Urinary bladder (tissue), 3 donors: ENCODE measurements at regions not wholly inside any gene's neighbourhood (a gene's known extent, or its start where the extent isn't known, plus 50 kb on each side); places are given as distances from the start of the nearest gene placed in this dataset.

Experiments used
- DNase-seq: peaks from one replicate; pipeline ENCODE4 v3.0.0-alpha.2; 2015; ENCODE audit errors: extremely low spot score
- H3K27ac ChIP-seq: one replicate; pipeline ENCODE4 v1.5.1; 2013; ENCODE audit warnings: low read depth, mild to moderate bottlenecking, moderate library complexity
- H3K36me3 ChIP-seq: one replicate; pipeline ENCODE4 v1.6.1; 2013; ENCODE audit warnings: mild to moderate bottlenecking, moderate library complexity; ENCODE audit not compliant: insufficient read depth
- H3K4me1 ChIP-seq: one replicate; pipeline ENCODE4 v1.6.1; 2013; ENCODE audit warnings: mild to moderate bottlenecking, moderate library complexity; ENCODE audit not compliant: insufficient read depth
- H3K4me3 ChIP-seq: one replicate; pipeline ENCODE4 v1.5.1; 2013; ENCODE audit warnings: low read depth, low read length
- WGBS: extraction: QIAGEN DNeasy Blood & Tissue Kit; methylation state at CpG from one replicate; pipeline ENCODE4 v1.1.7; 2013; 5-methylcytosine and 5-hydroxymethylcytosine counted together
- donor health status: healthy with polysubstance abuse.
- donor health status: healthy.

- Histone ChIP-seq H3K36me3 (no peaks in the 10 kb centered on the region), H3K4me3 (no peak overlapping the region), H3K4me1 (peaks cover 2% of the 10 kb centered on the region), H3K27ac (no peak overlapping the region)
- WGBS, result 88% methylated on average over 2 of the region's 2 CpGs
- DNase-seq, result no peak
These were observed 180.4 kb upstream of the S1PR3 start for GRCh38 chr9:88810826-88811225.

GRCh38 chr9:88811511-88811910, 179.8 kb upstream of the S1PR3 start:
- Histone ChIP-seq H3K4me3 (no peak overlapping the region), H3K4me1 (peaks cover 2% of the 10 kb centered on the region), H3K27ac (no peak overlapping the region), H3K36me3 (no peaks in the 10 kb centered on the region)
- DNase-seq, result no peak
- WGBS, result 97% methylated on average over 7 of the region's 7 CpGs

GRCh38 chr9:88812938-88813637, 178.2 kb upstream of the S1PR3 start:
- Histone ChIP-seq H3K36me3 (no peaks in the 10 kb centered on the region), H3K4me1 (peaks cover 2% of the 10 kb centered on the region), H3K4me3 (no peak overlapping the region), H3K27ac (no peak overlapping the region)
- WGBS, result 93% methylated on average over 10 of the region's 10 CpGs
- DNase-seq, result no peak

- no peak overlapping the region for H3K4me3 ChIP-seq
- no peaks in the 10 kb centered on the region for H3K36me3 ChIP-seq
- WGBS, result 92% methylated on average over 8 of the region's 8 CpGs
- peaks cover 2% of the 10 kb centered on the region for H3K4me1 ChIP-seq
- no peak for DNase-seq
- H3K27ac ChIP-seq, result no peak overlapping the region
These were observed 177.5 kb upstream of the S1PR3 start for GRCh38 chr9:88813638-88814209.

- H3K36me3 ChIP-seq, result no peaks in the 10 kb centered on the region
- H3K4me3 ChIP-seq, result no peak overlapping the region
- peaks cover 2% of the 10 kb centered on the region for H3K4me1 ChIP-seq
- 42% methylated on average over 4 of the region's 4 CpGs for WGBS
- H3K27ac ChIP-seq, result no peak overlapping the region
- no peak for DNase-seq
These were observed 176.7 kb upstream of the S1PR3 start for GRCh38 chr9:88814577-88814976.

GRCh38 chr9:88816141-88816540, 175.1 kb upstream of the S1PR3 start:
- Histone ChIP-seq H3K27ac (no peak overlapping the region), H3K36me3 (no peaks in the 10 kb centered on the region), H3K4me1 (no peaks in the 10 kb centered on the region), H3K4me3 (no peak overlapping the region)
- no peak for DNase-seq
- 90% methylated on average over 9 of the region's 9 CpGs for WGBS

- H3K4me3 ChIP-seq, result no peak overlapping the region
- DNase-seq, result no peak
- no peaks in the 10 kb centered on the region for H3K36me3 ChIP-seq
- H3K4me1 ChIP-seq, result no peaks in the 10 kb centered on the region
- WGBS, result 87% methylated on average over 3 of the region's 3 CpGs
- H3K27ac ChIP-seq, result no peak overlapping the region
These were observed 174.7 kb upstream of the S1PR3 start for GRCh38 chr9:88816591-88816990.

- no peak overlapping the region for H3K27ac ChIP-seq
- no peaks in the 10 kb centered on the region for H3K36me3 ChIP-seq
- no peaks in the 10 kb centered on the region for H3K4me1 ChIP-seq
- H3K4me3 ChIP-seq, result no peak overlapping the region
- no peak for DNase-seq
- WGBS, result 80% methylated on average over 7 of the region's 7 CpGs
These were observed 173.6 kb upstream of the S1PR3 start for GRCh38 chr9:88817628-88818027.

GRCh38 chr9:88818495-88819201, 172.6 kb upstream of the S1PR3 start:
- H3K36me3 ChIP-seq, result no peaks in the 10 kb centered on the region
- no peak for DNase-seq
- WGBS, result 70% methylated on average over 11 of the region's 11 CpGs

GRCh38 chr9:88819476-88819875, 171.8 kb upstream of the S1PR3 start:
- no peak for DNase-seq
- Histone ChIP-seq H3K4me1 (no peaks in the 10 kb centered on the region), H3K4me3 (no peak overlapping the region), H3K27ac (no peak overlapping the region), H3K36me3 (no peaks in the 10 kb centered on the region)
- 97% methylated on average over 2 of the region's 2 CpGs for WGBS

More at GRCh38 chr9:88818495-88819201, 172.6 kb upstream of the S1PR3 start:
- Histone ChIP-seq H3K4me3 (no peak overlapping the region), H3K4me1 (no peaks in the 10 kb centered on the region), H3K27ac (no peak overlapping the region)

GRCh38 chr9:88820055-88820454, 171.2 kb upstream of the S1PR3 start:
- Histone ChIP-seq H3K4me1 (no peaks in the 10 kb centered on the region), H3K4me3 (no peak overlapping the region), H3K27ac (no peak overlapping the region), H3K36me3 (no peaks in the 10 kb centered on the region)
- no peak for DNase-seq
- 71% methylated on average over 2 of the region's 2 CpGs for WGBS

GRCh38 chr9:88821033-88821745, 170.1 kb upstream of the S1PR3 start:
- no peak for DNase-seq
- no peak overlapping the region for H3K4me3 ChIP-seq
- no peaks in the 10 kb centered on the region for H3K4me1 ChIP-seq
- H3K27ac ChIP-seq, result no peak overlapping the region
- H3K36me3 ChIP-seq, result no peaks in the 10 kb centered on the region
- WGBS, result 97% methylated on average over 2 of the region's 2 CpGs

- DNase-seq, result no peak
- Histone ChIP-seq H3K4me1 (no peaks in the 10 kb centered on the region), H3K36me3 (no peaks in the 10 kb centered on the region), H3K4me3 (no peak overlapping the region), H3K27ac (no peak overlapping the region)
- 63% methylated on average over 1 of the region's 1 CpG for WGBS
These were observed 169.5 kb upstream of the S1PR3 start for GRCh38 chr9:88821746-88822106.

- no peak for DNase-seq
- no peaks in the 10 kb centered on the region for H3K4me1 ChIP-seq
- H3K36me3 ChIP-seq, result no peaks in the 10 kb centered on the region
- WGBS, result 97% methylated on average over 4 of the region's 4 CpGs
- no peak overlapping the region for H3K27ac ChIP-seq
- no peak overlapping the region for H3K4me3 ChIP-seq
These were observed 166.6 kb upstream of the S1PR3 start for GRCh38 chr9:88824711-88825110.
